Esophagus squamous epithelium (tissue), 5 donors: ENCODE measurements at regions not wholly inside any gene's neighbourhood (a gene's known extent, or its start where the extent isn't known, plus 50 kb on each side); places are given as distances from the start of the nearest gene placed in this dataset.

Experiments used
- DNase-seq: peaks from one replicate; lab custom pipeline; 2025; lab: John Stamatoyannopoulos, UW
- H3K27ac ChIP-seq, 4 donors: fragments of 200-600 bp; sonication (generic); one replicate each; pipeline ENCODE4 v1.5.1; 2016 to 2019; ENCODE audit warnings: mild to moderate bottlenecking in 1 of 4
- H3K27me3 ChIP-seq, 4 donors: fragments of 200-600 bp; sonication (generic); 1 replicate in 3 of 4; 2 replicates in 1 of 4; pipeline versions ENCODE4 v1.5.1 to v1.6.0; 2017 to 2021; ENCODE audit warnings: antibody characterized with exemption in 1 of 4
- H3K36me3 ChIP-seq, 3 donors: fragments of 200-600 bp; sonication (generic); one replicate each; pipeline ENCODE4 v1.5.1; 2016 to 2019
- H3K4me1 ChIP-seq, 3 donors: fragments of 200-600 bp; sonication (generic); one replicate each; pipeline ENCODE4 v1.5.1; 2017 to 2019
- H3K4me3 ChIP-seq, 4 donors: fragments of 200-600 bp; sonication (generic); 1 replicate in 3 of 4; 2 replicates in 1 of 4; pipeline ENCODE4 v1.5.1; 2016 to 2019; ENCODE audit warnings: mild to moderate bottlenecking in 2 of 4, moderate library complexity in 1 of 4
- H3K9me3 ChIP-seq, 3 donors: fragments of 200-600 bp; sonication (generic); one replicate each; pipeline ENCODE4 v1.5.1; 2016 to 2019
- CTCF ChIP-seq, 6 experiments: fragments of 450-650 bp in 4 of 6; fragments of 200-600 bp in 2 of 6; sonication (generic) in 2 of 6; IDR thresholded peaks; one replicate each; pipeline ENCODE4 v1.5.1; 2016 to 2019; ENCODE audit warnings: antibody characterized with exemption in 6 of 6, mild to moderate bottlenecking in 4 of 6, moderate library complexity in 4 of 6
- POLR2A ChIP-seq, 4 donors: fragments of 450-650 bp; IDR thresholded peaks; one replicate each; pipeline ENCODE4 v1.6.1; 2017; ENCODE audit warnings: antibody characterized with exemption in 4 of 4, mild to moderate bottlenecking in 4 of 4, moderate library complexity in 3 of 4
- WGBS, 2 donors: methylation state at CpG; one replicate each; pipeline ENCODE4 v1.1.5; 2018; 5-methylcytosine and 5-hydroxymethylcytosine counted together
- intact Hi-C: fragments of 100-400 bp; cut with DNase I; formaldehyde crosslinking; loops from one replicate; pipeline ENCODE4 v1.15.0; 2022
- donor health status: DM: yes; HTN: yes; CAD: no.

- WGBS, 2 donors: 50 to 64% methylated on average over 4 to 5 of the region's 5 CpGs
- Histone ChIP-seq H3K4me3 (no peak overlapping the region), H3K9me3 (no peaks in the 10 kb centered on the region), H3K36me3 (no peaks in the 10 kb centered on the region), H3K27me3 (peaks cover 0 to 44% (median 0%) of the 10 kb centered on the region in 4 donors), H3K4me1 (no peaks in the 10 kb centered on the region), H3K27ac (no peak overlapping the region)
- TF ChIP-seq CTCF (IDR thresholded peaks at IDR 0.05) (peak in 3 of 6 experiments; percentile 34 to 81 (median 44)), POLR2A (IDR thresholded peaks at IDR 0.05) (no peak)
- intact Hi-C loops: no loop called here
- DNase-seq: no peak
Observed at GRCh38 chr1:29513357-29513756, 277.0 kb downstream of the PTPRU start.

GRCh38 chr1:29511436-29511835, 275.1 kb downstream of the PTPRU start:
- DNase-seq: no peak
- WGBS, 2 donors: 75 to 81% methylated on average over 3 to 6 of the region's 6 CpGs
- Histone ChIP-seq H3K4me3 (no peak overlapping the region), H3K27me3 (peaks cover 0 to 44% (median 0%) of the 10 kb centered on the region in 4 donors), H3K36me3 (no peaks in the 10 kb centered on the region), H3K27ac (no peak overlapping the region), H3K4me1 (no peaks in the 10 kb centered on the region), H3K9me3 (no peaks in the 10 kb centered on the region)
- intact Hi-C loops: no loop called here
- TF ChIP-seq POLR2A (IDR thresholded peaks at IDR 0.05) (no peak), CTCF (IDR thresholded peaks at IDR 0.05) (no peak)

GRCh38 chr1:29508458-29509107, 272.3 kb downstream of the PTPRU start:
- TF ChIP-seq POLR2A (IDR thresholded peaks at IDR 0.05): no peak
- Histone ChIP-seq H3K27ac (no peak overlapping the region), H3K27me3 (peaks cover 0 to 46% (median 0%) of the 10 kb centered on the region in 4 donors), H3K36me3 (no peaks in the 10 kb centered on the region), H3K4me1 (peaks cover 0 to 11% (median 0%) of the 10 kb centered on the region in 3 donors), H3K9me3 (no peaks in the 10 kb centered on the region), H3K4me3 (no peak overlapping the region)
- WGBS, 2 donors: 56 to 75% methylated on average over 2 to 3 of the region's 3 CpGs
- intact Hi-C loops: no loop called here
- DNase-seq: no peak

- WGBS, 2 donors: 73 to 80% methylated on average over 4 to 9 of the region's 12 CpGs
- Histone ChIP-seq H3K4me3 (no peak overlapping the region), H3K4me1 (peaks cover 0 to 15% (median 0%) of the 10 kb centered on the region in 3 donors), H3K36me3 (no peaks in the 10 kb centered on the region), H3K27me3 (peaks cover 0 to 46% (median 0%) of the 10 kb centered on the region in 4 donors), H3K27ac (no peak overlapping the region), H3K9me3 (no peaks in the 10 kb centered on the region)
- no peak for DNase-seq
- intact Hi-C loops: no loop called here
- no peak for TF ChIP-seq CTCF (IDR thresholded peaks at IDR 0.05)
- TF ChIP-seq POLR2A (IDR thresholded peaks at IDR 0.05): no peak
Observed at GRCh38 chr1:29506678-29507225, 270.4 kb downstream of the PTPRU start.

- no peak overlapping the region for H3K27ac ChIP-seq
- intact Hi-C loops: no loop called here
- H3K36me3 ChIP-seq: no peaks in the 10 kb centered on the region
- H3K4me1 ChIP-seq: peaks cover 0 to 15% (median 0%) of the 10 kb centered on the region in 3 donors
- peaks cover 0 to 45% (median 0%) of the 10 kb centered on the region in 4 donors for H3K27me3 ChIP-seq
- no peaks in the 10 kb centered on the region for H3K9me3 ChIP-seq
- 65 to 82% methylated on average over 8 to 9 of the region's 10 CpGs for WGBS, 2 donors
- TF ChIP-seq POLR2A (IDR thresholded peaks at IDR 0.05) (no peak), CTCF (IDR thresholded peaks at IDR 0.05) (no peak)
- DNase-seq: no peak
- H3K4me3 ChIP-seq: no peak overlapping the region
Observed at GRCh38 chr1:29505532-29506220, 269.4 kb downstream of the PTPRU start.
